DOHH2 (cell line): ENCODE measurements at regions not wholly inside any gene's neighbourhood (a gene's known extent, or its start where the extent isn't known, plus 50 kb on each side); places are given as distances from the start of the nearest gene placed in this dataset.

Source experiments
- H3F3A ChIP-seq: fragments of 200-600 bp; sonication (generic), shearing (Covaris generic); 2 replicates; pipeline ENCODE4 v1.6.0; 2016; ENCODE audit warnings: antibody characterized with exemption, mild to moderate bottlenecking; ENCODE audit not compliant: control insufficient read depth, insufficient read depth
- H3K27ac ChIP-seq: fragments of 200-600 bp; sonication (generic); 2 replicates; pipeline ENCODE4 v1.5.1; 2014; ENCODE audit warnings: low read depth, mild to moderate bottlenecking, low read length, moderate library complexity
- H3K27me3 ChIP-seq: fragments of 200-600 bp; sonication (generic); 2 replicates; pipeline ENCODE4 v1.6.1; 2014; ENCODE audit warnings: mild to moderate bottlenecking, low read length, mixed read lengths; ENCODE audit not compliant: control insufficient read depth
- H3K36me3 ChIP-seq: fragments of 200-600 bp; sonication (generic); 2 replicates; pipeline ENCODE4 v1.6.1; 2014; ENCODE audit warnings: mild to moderate bottlenecking, low read length, moderate library complexity, mixed read lengths; ENCODE audit not compliant: control insufficient read depth
- H3K4me1 ChIP-seq: fragments of 200-600 bp; sonication (generic); 2 replicates; pipeline ENCODE4 v1.6.1; 2014; ENCODE audit warnings: mild to moderate bottlenecking, low read length, mixed read lengths; ENCODE audit not compliant: control insufficient read depth
- H3K4me2 ChIP-seq: fragments of 200-600 bp; sonication (generic); 2 replicates; pipeline ENCODE4 v1.6.0; 2014; ENCODE audit warnings: mild to moderate bottlenecking, low read length, moderate library complexity
- H3K4me3 ChIP-seq: fragments of 200-600 bp; sonication (generic); 2 replicates; pipeline ENCODE4 v1.5.1; 2014; ENCODE audit warnings: mild to moderate bottlenecking, low read length, mixed read lengths
- H3K79me2 ChIP-seq: fragments of 200-600 bp; sonication (generic); 2 replicates; pipeline ENCODE4 v1.6.1; 2014; ENCODE audit warnings: mild to moderate bottlenecking, low read length, mixed read lengths; ENCODE audit not compliant: control insufficient read depth
- H3K9me2 ChIP-seq: fragments of 200-600 bp; sonication (generic); replicated peaks from 2 replicates; pipeline ENCODE4 v1.6.1; 2014; ENCODE audit warnings: mild to moderate bottlenecking, low read length, mixed read lengths; ENCODE audit not compliant: control insufficient read depth
- H3K9me3 ChIP-seq: fragments of 200-600 bp; sonication (generic); 2 replicates; pipeline ENCODE4 v1.6.1; 2014; ENCODE audit warnings: antibody characterized with exemption, low read length, mixed read lengths; ENCODE audit not compliant: control insufficient read depth, insufficient read depth
- H4K20me1 ChIP-seq: fragments of 200-600 bp; sonication (generic); 2 replicates; pipeline ENCODE4 v1.6.0; 2014; ENCODE audit warnings: low read depth, mild to moderate bottlenecking, antibody characterized with exemption, low read length, moderate library complexity; ENCODE audit not compliant: control insufficient read depth, insufficient read depth
- EZH2phosphoT487 ChIP-seq: fragments of 200-600 bp; sonication (generic); IDR thresholded peaks from 2 replicates; pipeline ENCODE4 v1.6.1; 2017; ENCODE audit warnings: borderline replicate concordance, mild to moderate bottlenecking, antibody characterized with exemption, low read length, moderate library complexity, mixed read lengths
- TF ChIP-seq, protein P1 (sequence below): fragments of 200-600 bp; sonication (generic); IDR thresholded peaks from one replicate; pipeline ENCODE4 v1.5.1; 2014; ENCODE audit warnings: antibody characterized with exemption, mild to moderate bottlenecking, low read depth, low read length; ENCODE audit not compliant: poor library complexity, severe bottlenecking

DNA sequence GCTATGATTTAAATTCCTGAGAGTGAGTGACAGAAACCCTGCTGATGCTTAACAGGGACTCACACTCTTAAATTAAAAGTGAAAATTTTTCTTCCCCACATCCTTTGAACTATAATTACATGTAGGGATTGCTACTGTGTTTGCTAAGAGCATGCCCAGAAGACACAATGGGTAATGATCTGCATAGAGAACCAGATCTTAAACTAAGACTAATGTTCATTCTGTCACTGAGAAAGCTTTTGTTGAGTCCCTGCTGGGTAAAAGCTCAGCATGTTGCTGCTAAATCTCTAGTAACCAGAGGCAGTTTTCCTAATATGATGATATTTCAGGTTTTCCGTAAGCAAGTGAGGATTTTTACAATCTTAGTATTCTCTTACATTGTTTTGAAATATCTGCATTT is 424.8 kb upstream of the SMC2 start:
- Histone ChIP-seq H4K20me1 (no peaks in the 10 kb centered on the region), H3K27ac (no peak overlapping the region), H3K36me3 (no peaks in the 10 kb centered on the region), H3K9me2 (no peaks in the 10 kb centered on the region), H3K79me2 (no peaks in the 10 kb centered on the region), H3K4me2 (no peak overlapping the region), H3K4me3 (no peak overlapping the region), H3F3A (no peaks in the 10 kb centered on the region), H3K4me1 (no peaks in the 10 kb centered on the region), H3K27me3 (no peaks in the 10 kb centered on the region), H3K9me3 (no peaks in the 10 kb centered on the region)
- TF ChIP-seq, protein P1, sequence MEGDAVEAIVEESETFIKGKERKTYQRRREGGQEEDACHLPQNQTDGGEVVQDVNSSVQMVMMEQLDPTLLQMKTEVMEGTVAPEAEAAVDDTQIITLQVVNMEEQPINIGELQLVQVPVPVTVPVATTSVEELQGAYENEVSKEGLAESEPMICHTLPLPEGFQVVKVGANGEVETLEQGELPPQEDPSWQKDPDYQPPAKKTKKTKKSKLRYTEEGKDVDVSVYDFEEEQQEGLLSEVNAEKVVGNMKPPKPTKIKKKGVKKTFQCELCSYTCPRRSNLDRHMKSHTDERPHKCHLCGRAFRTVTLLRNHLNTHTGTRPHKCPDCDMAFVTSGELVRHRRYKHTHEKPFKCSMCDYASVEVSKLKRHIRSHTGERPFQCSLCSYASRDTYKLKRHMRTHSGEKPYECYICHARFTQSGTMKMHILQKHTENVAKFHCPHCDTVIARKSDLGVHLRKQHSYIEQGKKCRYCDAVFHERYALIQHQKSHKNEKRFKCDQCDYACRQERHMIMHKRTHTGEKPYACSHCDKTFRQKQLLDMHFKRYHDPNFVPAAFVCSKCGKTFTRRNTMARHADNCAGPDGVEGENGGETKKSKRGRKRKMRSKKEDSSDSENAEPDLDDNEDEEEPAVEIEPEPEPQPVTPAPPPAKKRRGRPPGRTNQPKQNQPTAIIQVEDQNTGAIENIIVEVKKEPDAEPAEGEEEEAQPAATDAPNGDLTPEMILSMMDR = no peak
- TF ChIP-seq EZH2phosphoT487 = no peak

- TF ChIP-seq, protein P1 = no peak
- TF ChIP-seq EZH2phosphoT487 = no peak
- Histone ChIP-seq H3K27me3 (no peaks in the 10 kb centered on the region), H3K4me3 (no peak overlapping the region), H3K4me1 (no peaks in the 10 kb centered on the region), H3F3A (no peaks in the 10 kb centered on the region), H3K79me2 (no peaks in the 10 kb centered on the region), H4K20me1 (no peaks in the 10 kb centered on the region), H3K27ac (no peak overlapping the region), H3K36me3 (no peaks in the 10 kb centered on the region), H3K4me2 (no peak overlapping the region), H3K9me2 (no peaks in the 10 kb centered on the region), H3K9me3 (no peaks in the 10 kb centered on the region)
Measured at GRCh38 chr9:103674271-103674670, 419.8 kb upstream of the SMC2 start.

DNA sequence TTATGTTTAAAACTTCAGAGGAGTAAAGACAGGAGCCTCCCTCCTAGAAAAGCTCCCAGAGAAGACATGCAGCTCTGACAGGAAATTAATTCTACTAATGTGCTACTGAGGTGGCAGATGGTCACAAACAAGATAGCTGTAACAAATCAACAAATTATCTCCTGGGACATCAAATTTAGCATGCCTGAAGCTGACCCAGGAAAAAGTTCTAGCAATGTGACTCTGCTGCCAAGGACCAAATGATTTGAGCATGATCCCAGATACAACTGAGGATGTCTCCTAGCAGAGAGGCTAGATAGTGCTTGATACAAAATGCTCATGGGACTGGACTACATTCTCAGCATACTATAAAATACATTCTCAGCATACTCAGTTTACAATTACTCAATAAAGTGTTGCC is 413.5 kb upstream of the SMC2 start:
- Histone ChIP-seq H4K20me1 (no peaks in the 10 kb centered on the region), H3K36me3 (no peaks in the 10 kb centered on the region), H3K9me3 (no peaks in the 10 kb centered on the region), H3K27ac (no peak overlapping the region), H3K79me2 (no peaks in the 10 kb centered on the region), H3K4me2 (no peak overlapping the region), H3K4me3 (no peak overlapping the region), H3K9me2 (no peaks in the 10 kb centered on the region), H3K4me1 (no peaks in the 10 kb centered on the region), H3K27me3 (no peaks in the 10 kb centered on the region), H3F3A (no peaks in the 10 kb centered on the region)
- TF ChIP-seq, protein P1 = no peak
- TF ChIP-seq EZH2phosphoT487 = no peak

- H3K9me3 ChIP-seq = no peaks in the 10 kb centered on the region
- no peaks in the 10 kb centered on the region for H3K9me2 ChIP-seq
- TF ChIP-seq, protein P1 = no peak
- no peak for TF ChIP-seq EZH2phosphoT487
- H3K4me2 ChIP-seq = no peak overlapping the region
- H3K4me3 ChIP-seq = no peak overlapping the region
- no peaks in the 10 kb centered on the region for H3K79me2 ChIP-seq
- H4K20me1 ChIP-seq = no peaks in the 10 kb centered on the region
- no peaks in the 10 kb centered on the region for H3K36me3 ChIP-seq
- no peaks in the 10 kb centered on the region for H3K4me1 ChIP-seq
- H3F3A ChIP-seq = no peaks in the 10 kb centered on the region
- no peak overlapping the region for H3K27ac ChIP-seq
- H3K27me3 ChIP-seq = no peaks in the 10 kb centered on the region
Measured at GRCh38 chr9:103681435-103681834, 412.7 kb upstream of the SMC2 start.
